OCI-LY7 (cell line): ENCODE measurements at regions not wholly inside any gene's neighbourhood (a gene's known extent, or its start where the extent isn't known, plus 50 kb on each side); places are given as distances from the start of the nearest gene placed in this dataset.

ENCODE experiments used
- EZH2phosphoT487 ChIP-seq: fragments of 200-600 bp; sonication (generic); IDR thresholded peaks from 2 replicates; pipeline ENCODE4 v1.6.1; 2018; ENCODE audit warnings: low read depth, borderline replicate concordance, mild to moderate bottlenecking, mixed run types, antibody characterized with exemption, low read length, moderate library complexity, mixed read lengths
- TF ChIP-seq, protein P1 (sequence below): fragments of 200-600 bp; sonication (generic); conservative IDR thresholded peaks from 2 replicates; pipeline ENCODE4 v1.5.1; 2014; ENCODE audit warnings: mild to moderate bottlenecking, antibody characterized with exemption, low read length, moderate library complexity, mixed read lengths

- TF ChIP-seq, protein P1, sequence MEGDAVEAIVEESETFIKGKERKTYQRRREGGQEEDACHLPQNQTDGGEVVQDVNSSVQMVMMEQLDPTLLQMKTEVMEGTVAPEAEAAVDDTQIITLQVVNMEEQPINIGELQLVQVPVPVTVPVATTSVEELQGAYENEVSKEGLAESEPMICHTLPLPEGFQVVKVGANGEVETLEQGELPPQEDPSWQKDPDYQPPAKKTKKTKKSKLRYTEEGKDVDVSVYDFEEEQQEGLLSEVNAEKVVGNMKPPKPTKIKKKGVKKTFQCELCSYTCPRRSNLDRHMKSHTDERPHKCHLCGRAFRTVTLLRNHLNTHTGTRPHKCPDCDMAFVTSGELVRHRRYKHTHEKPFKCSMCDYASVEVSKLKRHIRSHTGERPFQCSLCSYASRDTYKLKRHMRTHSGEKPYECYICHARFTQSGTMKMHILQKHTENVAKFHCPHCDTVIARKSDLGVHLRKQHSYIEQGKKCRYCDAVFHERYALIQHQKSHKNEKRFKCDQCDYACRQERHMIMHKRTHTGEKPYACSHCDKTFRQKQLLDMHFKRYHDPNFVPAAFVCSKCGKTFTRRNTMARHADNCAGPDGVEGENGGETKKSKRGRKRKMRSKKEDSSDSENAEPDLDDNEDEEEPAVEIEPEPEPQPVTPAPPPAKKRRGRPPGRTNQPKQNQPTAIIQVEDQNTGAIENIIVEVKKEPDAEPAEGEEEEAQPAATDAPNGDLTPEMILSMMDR = no peak
- TF ChIP-seq EZH2phosphoT487 = no peak
Observed at GRCh38 chr7:9028012-9028411, 594.6 kb downstream of the NXPH1 start.
